H54 (cell line): ENCODE measurements at regions not wholly inside any gene's neighbourhood (a gene's known extent, or its start where the extent isn't known, plus 50 kb on each side); places are given as distances from the start of the nearest gene placed in this dataset.

Experiments
- DNase-seq: peaks from one replicate; pipeline ENCODE4 v3.0.0; 2011; ENCODE audit warnings: low spot score, mixed read lengths; ENCODE audit not compliant: insufficient read length
- FAIRE-seq: peaks from 3 replicates; lab custom pipeline; 2011; peaks lifted over from hg19 to GRCh38; lab: Jason Lieb, UNC
- POLR2A ChIP-seq: IDR thresholded peaks from 2 replicates; pipeline ENCODE4 v1.6.1; 2011; ENCODE audit warnings: low read depth, mild to moderate bottlenecking, low read length

DNA sequence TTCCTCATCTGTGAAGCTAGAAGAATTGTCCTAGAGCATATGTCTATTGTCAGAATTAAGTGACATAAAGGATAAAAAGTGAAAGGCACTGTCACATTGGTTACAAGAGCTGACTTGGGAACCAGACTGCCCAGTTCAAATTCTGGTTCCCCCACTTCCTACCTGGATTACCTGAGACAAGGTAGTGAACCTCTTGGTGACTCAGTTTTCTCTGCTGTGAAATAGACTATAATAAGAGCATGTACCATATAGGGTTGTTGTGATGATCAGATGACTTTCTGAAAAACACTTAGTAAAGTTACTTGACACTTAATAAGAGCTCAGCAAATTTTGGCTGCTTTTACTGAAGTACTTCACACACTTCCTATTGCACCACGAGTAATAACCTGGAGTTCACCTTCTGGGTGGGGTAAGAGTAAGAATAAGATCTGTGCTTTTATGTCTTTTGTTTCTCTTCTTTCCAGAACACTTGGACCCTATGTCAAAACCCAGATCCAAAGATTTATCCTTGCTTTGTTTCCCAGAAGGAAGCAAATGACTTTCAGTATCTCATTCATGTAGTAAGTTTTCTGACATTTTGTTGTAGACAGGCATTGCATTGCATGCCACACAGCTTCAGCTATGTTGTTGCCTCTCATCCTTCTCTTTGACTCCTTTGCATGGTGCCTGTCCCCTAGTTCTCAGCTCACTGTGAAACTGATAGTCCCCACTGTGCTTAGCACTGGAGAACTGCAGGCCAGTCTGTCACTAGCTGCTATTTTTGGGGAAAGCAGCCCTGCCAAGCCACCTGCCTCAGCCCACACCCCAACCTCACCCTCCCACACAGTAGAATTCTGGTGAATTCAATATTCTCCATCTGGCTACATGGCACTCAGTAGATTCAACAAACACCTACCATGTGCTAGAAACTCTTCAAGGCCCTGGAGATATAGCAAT, 121.8 kb upstream of the POU2AF2 start:
- FAIRE-seq = no peak
- TF ChIP-seq POLR2A = no peak
- DNase-seq = no peak

DNA sequence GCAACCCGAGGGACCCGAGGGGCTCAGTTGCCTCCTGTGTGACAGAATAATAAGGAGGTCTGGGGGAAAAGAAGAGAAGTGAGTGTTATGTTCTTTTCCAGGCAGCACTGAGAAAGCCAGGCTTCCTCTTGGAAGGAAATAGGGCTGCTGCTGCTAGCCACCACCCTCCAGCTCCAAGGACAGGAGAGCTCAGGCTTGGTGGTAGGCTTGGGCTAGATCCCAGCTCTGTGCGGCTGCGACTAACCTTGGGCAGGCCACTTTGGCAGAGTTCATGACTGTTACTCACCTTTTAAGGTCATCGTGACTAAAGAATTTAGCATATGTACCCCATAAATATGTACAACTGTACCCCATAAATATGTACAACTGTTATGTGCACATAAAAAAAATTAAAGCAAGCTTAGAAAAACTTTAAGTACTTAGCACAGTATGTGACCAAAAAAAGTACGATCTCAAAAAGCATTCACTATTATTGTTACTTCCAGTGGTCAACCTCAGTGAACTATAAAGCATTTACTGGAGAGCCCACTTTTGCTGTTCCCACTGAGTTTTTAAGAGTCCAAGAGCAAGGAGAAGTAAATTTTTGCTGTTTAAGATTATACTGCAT, 124.7 kb upstream of the POU2AF2 start:
- FAIRE-seq (no peak), DNase-seq (no peak)
- no peak for TF ChIP-seq POLR2A

DNA sequence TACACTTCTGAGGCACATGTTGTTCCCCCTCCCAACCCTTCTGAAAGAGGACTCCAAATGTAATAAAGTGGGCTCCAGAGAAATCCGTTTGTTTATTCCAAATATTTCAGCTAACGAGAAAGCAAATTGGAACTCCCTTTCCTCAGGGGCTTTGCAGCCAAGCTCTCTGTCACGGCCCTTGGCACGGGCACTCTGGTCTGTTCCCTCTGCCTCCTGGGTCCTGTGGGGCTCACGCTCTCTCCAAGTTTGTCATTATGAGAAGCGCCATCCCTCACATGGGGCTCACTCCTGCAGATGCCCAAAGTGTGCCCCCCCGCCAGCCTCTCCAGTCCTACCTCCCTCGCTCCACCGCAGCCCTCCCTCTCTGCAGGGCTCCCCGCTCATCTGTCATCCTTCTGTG, 125.4 kb upstream of the POU2AF2 start:
- FAIRE-seq (no peak), DNase-seq (no peak)
- no peak for TF ChIP-seq POLR2A

DNA sequence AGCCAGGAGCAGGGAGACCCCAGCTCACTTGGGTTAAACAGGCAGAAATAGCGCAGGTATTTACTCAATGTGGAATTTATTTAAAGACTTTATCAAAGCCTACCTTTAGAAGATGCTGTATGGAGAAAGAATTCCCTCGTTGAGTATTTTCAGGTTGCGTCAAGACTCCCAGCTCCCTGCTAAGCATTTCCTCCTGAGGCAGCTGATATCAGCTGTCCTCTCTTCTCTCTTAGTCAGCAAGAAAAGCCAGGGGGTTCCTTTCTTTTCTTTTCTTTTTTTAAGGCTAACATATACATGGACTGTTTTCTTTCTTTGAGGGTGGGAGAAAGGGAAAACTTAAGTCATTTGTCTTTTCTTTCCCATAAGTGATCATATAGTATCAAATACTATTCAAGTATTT, 125.8 kb upstream of the POU2AF2 start:
- no peak for FAIRE-seq
- DNase-seq = no peak
- no peak for TF ChIP-seq POLR2A

DNA sequence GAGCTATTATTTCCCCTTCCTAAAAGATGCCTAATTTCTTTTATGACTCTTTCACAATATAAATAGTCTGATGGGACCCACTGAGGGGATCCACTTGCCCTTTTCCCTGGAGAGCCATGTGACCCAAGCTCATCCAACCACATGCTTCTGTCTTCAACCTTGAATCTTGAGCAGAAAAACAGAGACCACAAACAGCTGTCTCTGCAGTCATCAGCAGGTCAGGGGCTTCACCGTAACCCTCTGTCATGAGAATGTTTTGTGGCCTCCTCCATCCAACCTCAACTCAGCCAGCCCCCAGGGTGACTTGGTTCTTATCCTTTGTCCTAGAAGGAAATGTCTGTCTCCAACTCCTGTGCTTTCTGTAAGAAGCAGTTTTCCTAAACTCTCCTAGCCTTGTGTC, 129.6 kb upstream of the POU2AF2 start:
- DNase-seq = no peak
- TF ChIP-seq POLR2A = no peak
- FAIRE-seq = no peak

DNA sequence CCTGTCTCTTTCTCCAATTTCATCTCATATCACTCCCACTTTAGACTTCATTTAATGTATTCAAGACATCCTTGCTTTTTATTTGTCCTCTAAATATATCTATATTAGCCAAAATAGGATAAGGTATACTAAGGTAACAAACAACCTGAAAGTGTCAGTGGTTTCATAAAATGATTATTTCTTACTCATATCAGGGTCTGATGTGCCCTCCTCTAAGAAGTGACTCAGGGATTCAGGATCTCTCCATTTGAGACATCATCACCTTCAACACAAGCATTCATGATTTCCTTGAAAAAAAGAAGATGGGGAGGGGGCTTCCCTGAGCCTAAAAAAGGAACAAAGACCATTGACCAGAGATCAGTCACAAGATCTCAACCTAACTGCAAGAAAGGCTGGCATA, 131.4 kb upstream of the POU2AF2 start:
- no peak for TF ChIP-seq POLR2A
- FAIRE-seq (no peak), DNase-seq (no peak)

DNA sequence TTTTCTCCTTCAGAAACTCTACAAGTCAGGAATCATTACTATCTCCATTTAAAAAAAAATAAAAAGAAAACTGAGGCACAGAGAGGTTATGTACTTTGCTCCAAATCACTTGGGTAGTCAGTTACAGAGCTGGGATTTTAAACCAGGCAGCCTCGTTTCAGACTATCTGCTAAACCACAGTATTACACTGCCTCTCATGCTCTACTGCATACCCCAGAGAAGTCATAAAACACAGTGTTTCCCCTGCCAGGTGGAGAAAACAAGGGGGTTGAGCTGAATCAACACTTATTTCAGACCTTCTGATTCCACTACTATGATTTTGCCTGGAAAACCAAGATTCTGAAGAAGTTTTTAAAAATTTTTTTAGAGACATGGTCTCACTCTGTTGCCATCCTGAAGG, 132.9 kb upstream of the POU2AF2 start:
- DNase-seq (no peak), FAIRE-seq (no peak)
- no peak for TF ChIP-seq POLR2A

DNA sequence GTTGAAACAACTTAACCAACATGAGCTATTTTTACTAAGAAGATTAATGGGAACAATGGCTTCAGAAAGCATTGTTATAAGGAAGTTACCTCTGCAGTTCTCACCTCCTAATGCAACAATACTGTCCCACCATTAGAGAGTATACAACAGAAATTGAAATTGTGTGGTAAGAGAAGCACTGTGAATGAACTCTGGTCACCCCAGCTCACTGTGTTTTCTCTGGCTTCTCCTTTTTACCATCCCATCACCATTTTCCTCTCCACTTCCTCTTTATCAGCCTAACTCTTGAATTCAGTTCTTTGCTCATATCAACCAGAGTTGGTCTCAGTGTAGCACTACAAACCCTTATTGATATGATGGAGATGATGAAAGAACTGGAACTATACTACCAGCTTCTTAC, 138.0 kb upstream of the POU2AF2 start:
- DNase-seq (no peak), FAIRE-seq (no peak)
- no peak for TF ChIP-seq POLR2A

DNA sequence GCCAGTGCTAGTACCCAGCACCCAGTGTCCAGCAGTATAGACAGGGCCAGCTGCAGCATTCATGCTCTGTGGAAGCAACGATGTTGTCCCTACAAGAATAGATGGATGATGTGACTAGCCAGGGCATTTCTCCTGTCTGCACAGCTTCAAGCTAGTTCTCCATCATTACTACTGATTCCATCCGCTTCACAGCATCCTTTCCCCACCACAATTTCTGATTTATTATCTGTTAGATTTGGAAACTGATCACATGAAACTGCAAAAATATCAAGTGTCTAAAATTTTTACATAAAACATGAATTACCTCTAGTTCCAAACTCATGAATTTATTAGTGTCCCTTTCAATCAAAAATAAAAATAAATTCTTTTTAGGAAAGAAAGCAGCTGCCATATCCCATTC, 138.9 kb upstream of the POU2AF2 start:
- DNase-seq (no peak), FAIRE-seq (no peak)
- TF ChIP-seq POLR2A = no peak

DNA sequence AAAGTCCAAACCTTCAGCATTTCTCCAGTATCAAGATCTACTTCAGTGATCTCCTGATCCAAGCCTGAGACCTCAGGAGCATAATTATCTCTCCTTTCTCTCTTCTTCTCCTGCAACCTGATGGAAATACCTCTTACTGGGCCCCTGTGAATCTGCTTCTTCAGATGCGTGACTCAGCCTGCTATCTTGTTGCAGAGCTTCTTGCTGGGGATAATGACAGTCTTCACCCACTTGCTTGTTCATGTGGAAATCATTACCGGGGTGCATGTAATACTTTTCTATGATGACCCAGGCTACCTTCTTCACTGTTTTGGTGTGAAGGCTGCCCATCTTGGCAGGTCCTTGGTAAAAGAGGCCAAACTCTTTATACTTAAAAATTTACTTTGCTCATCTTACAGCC, 140.0 kb upstream of the POU2AF2 start:
- TF ChIP-seq POLR2A = no peak
- FAIRE-seq (no peak), DNase-seq (no peak)

DNA sequence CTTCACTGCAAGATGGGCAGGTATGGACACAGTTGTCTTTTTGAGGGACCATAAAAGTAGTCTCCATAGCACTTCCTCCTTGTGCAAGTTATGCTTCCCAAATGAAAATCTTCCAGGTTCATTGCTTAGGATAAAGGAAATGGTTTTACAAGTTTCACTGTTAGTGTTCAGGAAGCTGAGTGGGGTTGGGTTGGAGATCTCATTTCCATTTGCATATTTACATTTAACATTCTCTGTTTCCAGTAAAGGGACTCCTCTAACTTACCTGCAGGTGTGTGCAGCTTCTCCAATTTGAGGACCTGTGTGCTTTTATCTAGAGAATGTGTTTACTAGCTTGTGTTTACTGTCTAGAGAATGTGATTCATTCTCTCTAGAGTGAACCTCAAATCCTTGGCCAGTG, 141.3 kb upstream of the POU2AF2 start:
- DNase-seq (no peak), FAIRE-seq (no peak)
- TF ChIP-seq POLR2A = no peak

DNA sequence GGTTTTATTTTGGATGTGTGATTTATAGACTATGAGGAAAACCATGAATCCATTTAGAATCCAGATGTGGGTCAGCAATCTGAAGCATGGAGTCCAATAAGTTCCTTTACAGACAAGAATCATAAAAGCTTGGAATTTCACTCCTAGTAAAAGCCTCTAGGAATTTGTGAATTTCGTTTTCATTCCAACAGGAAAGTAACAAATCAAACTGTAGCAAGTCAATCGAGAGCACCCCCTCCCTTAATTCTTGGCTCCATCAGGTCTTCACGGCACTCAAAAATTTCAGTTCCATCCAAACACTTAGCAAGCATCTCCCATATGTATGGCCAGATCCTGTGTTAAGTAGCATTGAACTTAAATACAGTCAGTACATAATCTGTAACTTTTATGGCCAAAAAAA, 143.6 kb upstream of the POU2AF2 start:
- DNase-seq (no peak), FAIRE-seq (no peak)

DNA sequence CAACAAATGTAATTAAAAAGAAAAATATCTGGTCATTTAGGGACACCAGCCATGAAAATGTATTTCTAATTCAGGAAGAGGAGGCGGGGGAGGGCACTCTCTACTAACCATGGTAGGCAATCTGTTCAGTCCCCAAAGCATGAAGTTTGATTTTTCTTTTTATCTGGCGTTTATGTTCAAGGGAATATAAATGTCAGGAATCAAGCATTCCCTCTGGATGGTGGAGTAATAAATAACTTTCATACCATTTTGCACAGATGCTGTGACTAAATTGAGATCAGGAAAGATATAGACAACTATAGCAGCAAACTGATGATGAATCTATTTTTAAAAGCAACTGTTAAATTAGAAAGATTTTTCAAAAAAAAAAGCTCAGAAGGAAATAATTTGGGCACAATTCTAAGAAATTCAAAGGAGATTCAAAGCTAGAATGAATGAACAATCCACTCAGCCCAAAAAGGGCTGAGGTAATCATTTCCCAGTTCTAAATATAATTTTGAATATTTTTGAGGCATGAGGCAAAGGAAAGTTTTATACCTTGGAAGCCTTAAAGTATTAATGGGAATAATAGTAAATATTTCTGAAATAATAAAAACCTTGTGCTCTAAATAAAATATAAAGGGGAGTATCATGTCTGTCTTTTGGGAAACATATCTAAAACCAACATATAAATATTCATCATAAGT, 146.4 kb upstream of the POU2AF2 start:
- TF ChIP-seq POLR2A = no peak
- no peak for FAIRE-seq

More for the DNA sequence above, 143.6 kb upstream of the POU2AF2 start:
- TF ChIP-seq POLR2A = no peak

DNA sequence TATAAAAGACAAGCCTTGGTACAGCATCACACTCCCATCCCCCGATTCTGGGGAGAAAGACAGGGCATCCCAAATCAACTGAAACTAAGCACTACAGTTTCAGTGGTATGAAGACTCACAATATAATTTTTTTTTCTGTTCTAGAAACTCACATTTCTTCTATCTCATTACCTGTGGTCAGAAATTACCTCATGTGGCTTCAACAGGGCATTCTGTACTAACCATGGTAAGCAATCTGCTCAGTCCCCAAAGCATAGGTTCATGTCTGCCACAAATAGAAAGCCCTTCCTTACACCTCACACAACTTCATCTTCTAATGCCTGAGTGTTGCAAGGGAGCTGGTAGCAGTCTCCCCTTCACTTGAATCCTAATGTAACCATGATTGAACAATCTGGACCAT, 147.4 kb upstream of the POU2AF2 start:
- FAIRE-seq (no peak), DNase-seq (no peak)
- no peak for TF ChIP-seq POLR2A

More for the DNA sequence above, 146.4 kb upstream of the POU2AF2 start:
- DNase-seq = no peak
